K562 (cell line): ENCODE measurements at regions not wholly inside any gene's neighbourhood (a gene's known extent, or its start where the extent isn't known, plus 50 kb on each side); places are given as distances from the start of the nearest gene placed in this dataset.

Experiments
- POLR2A ChIP-seq: fragments of 450-650 bp; conservative IDR thresholded peaks from 2 replicates; pipeline ENCODE4 v1.6.1; 2016
- RFX5 ChIP-seq: IDR thresholded peaks from 2 replicates; pipeline ENCODE4 v1.6.1; 2011; ENCODE audit warnings: low read depth, mild to moderate bottlenecking, improper control_type of control experiment, low read length

GRCh38 chr12:25759752-25760151, 198.7 kb upstream of the RASSF8 start:
- TF ChIP-seq POLR2A = no peak
- no peak for TF ChIP-seq RFX5
